Natural killer cell (primary cell): ENCODE measurements at regions not wholly inside any gene's neighbourhood (a gene's known extent, or its start where the extent isn't known, plus 50 kb on each side); places are given as distances from the start of the nearest gene placed in this dataset.

Experiments
- ATAC-seq, 3 donors: fragments of 150-1000 bp in 2 of 3; fragments of 200-7000 bp in 1 of 3; cut with Tn5 transposase; 1 replicate in 1 of 3; 2 replicates in 2 of 3; pipeline ENCODE4 v1.10.0; 2021; ENCODE audit warnings: mild to moderate bottlenecking in 2 of 3, moderate library complexity in 2 of 3
- DNase-seq, 2 donors: peaks; one replicate each; pipeline versions ENCODE4 v3.0.0 to v3.0.0-alpha.2; 2013 to 2021; ENCODE audit warnings: mixed read lengths in 1 of 2
- H3K27ac ChIP-seq: one replicate; pipeline ENCODE4 v1.5.1; 2013; ENCODE audit warnings: mild to moderate bottlenecking, low read length
- H3K27me3 ChIP-seq: one replicate; pipeline ENCODE4 v1.6.1; 2013; ENCODE audit warnings: low read length; ENCODE audit not compliant: control insufficient read depth, insufficient read depth
- H3K36me3 ChIP-seq: one replicate; pipeline ENCODE4 v1.6.1; 2013; ENCODE audit warnings: low read length; ENCODE audit not compliant: control insufficient read depth, insufficient read depth
- H3K4me1 ChIP-seq: one replicate; pipeline ENCODE4 v1.6.1; 2013; ENCODE audit warnings: low read length; ENCODE audit not compliant: control insufficient read depth, insufficient read depth
- H3K4me3 ChIP-seq: one replicate; pipeline ENCODE4 v1.5.1; 2013; ENCODE audit warnings: low read length
- H3K9me3 ChIP-seq: one replicate; pipeline ENCODE4 v1.6.1; 2013; ENCODE audit warnings: low read length; ENCODE audit not compliant: control insufficient read depth, insufficient read depth
- H3K27ac Mint-ChIP-seq, 2 donors: one replicate each; pipeline ENCODE4 v1.8.0; 2022; ENCODE audit warnings: mild to moderate bottlenecking in 2 of 2, mixed read lengths in 2 of 2, moderate library complexity in 1 of 2
- H3K27me3 Mint-ChIP-seq, 2 donors: one replicate each; pipeline ENCODE4 v1.8.0; 2022; ENCODE audit warnings: low read depth in 2 of 2, mixed read lengths in 2 of 2
- H3K36me3 Mint-ChIP-seq: one replicate; pipeline ENCODE4 v1.8.0; 2022; ENCODE audit warnings: mixed read lengths
- H3K4me1 Mint-ChIP-seq, 2 donors: one replicate each; pipeline ENCODE4 v1.8.0; 2022; ENCODE audit warnings: mixed read lengths in 2 of 2
- H3K4me3 Mint-ChIP-seq: one replicate; pipeline ENCODE4 v1.8.0; 2022; ENCODE audit warnings: mild to moderate bottlenecking, moderate library complexity, mixed read lengths
- H3K9me3 Mint-ChIP-seq, 2 donors: one replicate each; pipeline ENCODE4 v1.8.0; 2022; ENCODE audit warnings: mixed read lengths in 2 of 2
- WGBS: methylation state at CpG from one replicate; pipeline ENCODE4 v1.1.7; 2013; ENCODE audit warnings: missing lambda C conversion rate; ENCODE audit not compliant: insufficient coverage; 5-methylcytosine and 5-hydroxymethylcytosine counted together
- intact Hi-C: fragments of 100-400 bp; cut with micrococcal nuclease; formaldehyde crosslinking; loops from one replicate; pipeline ENCODE4 v1.14.2; 2022
- TF ChIP-seq, protein P1 (sequence below): fragments of 200-600 bp; IDR thresholded peaks from one replicate; pipeline ENCODE4 v1.8.0; 2022; ENCODE audit warnings: antibody characterized with exemption

DNA sequence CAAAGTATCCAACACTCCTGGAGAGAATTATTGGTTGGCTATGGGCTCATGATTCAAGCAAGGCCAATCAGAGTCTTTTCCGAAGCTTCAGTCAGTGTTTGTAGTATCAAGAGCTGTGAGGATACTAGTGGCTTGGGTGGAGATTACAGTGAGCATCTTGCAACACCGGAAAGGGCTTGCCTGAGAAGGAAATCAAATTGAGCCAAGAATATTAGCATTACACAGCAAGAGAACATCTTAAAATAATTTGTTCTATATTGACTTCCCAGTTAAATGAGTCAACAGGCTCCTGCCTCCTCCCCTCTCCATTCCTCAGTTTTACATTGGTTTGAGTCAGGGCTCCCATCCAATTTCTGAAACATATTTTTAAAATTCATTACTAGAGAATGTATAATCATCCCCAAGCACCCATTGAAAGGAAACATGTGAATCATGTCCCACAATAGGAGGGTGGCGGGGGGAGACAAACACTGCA is 127.4 kb downstream of the ELAPOR2 start:
- Mint-ChIP-seq H3K4me1 (no peaks in the 10 kb centered on the region), H3K27ac (no peak overlapping the region), H3K4me3 (no peak overlapping the region), H3K27me3 (peaks cover 7 to 15% of the 10 kb centered on the region in 2 donors), H3K36me3 (no peaks in the 10 kb centered on the region), H3K9me3 (no peaks in the 10 kb centered on the region)
- no peak for ATAC-seq
- H3K9me3 ChIP-seq, result no peaks in the 10 kb centered on the region
- no peak overlapping the region for H3K27ac ChIP-seq
- intact Hi-C loops, result no loop called here
- no peak for DNase-seq
- TF ChIP-seq, protein P1, sequence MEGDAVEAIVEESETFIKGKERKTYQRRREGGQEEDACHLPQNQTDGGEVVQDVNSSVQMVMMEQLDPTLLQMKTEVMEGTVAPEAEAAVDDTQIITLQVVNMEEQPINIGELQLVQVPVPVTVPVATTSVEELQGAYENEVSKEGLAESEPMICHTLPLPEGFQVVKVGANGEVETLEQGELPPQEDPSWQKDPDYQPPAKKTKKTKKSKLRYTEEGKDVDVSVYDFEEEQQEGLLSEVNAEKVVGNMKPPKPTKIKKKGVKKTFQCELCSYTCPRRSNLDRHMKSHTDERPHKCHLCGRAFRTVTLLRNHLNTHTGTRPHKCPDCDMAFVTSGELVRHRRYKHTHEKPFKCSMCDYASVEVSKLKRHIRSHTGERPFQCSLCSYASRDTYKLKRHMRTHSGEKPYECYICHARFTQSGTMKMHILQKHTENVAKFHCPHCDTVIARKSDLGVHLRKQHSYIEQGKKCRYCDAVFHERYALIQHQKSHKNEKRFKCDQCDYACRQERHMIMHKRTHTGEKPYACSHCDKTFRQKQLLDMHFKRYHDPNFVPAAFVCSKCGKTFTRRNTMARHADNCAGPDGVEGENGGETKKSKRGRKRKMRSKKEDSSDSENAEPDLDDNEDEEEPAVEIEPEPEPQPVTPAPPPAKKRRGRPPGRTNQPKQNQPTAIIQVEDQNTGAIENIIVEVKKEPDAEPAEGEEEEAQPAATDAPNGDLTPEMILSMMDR, result no peak
- no peaks in the 10 kb centered on the region for H3K27me3 ChIP-seq
- 95% methylated on average over 3 of the region's 3 CpGs for WGBS
- no peaks in the 10 kb centered on the region for H3K4me1 ChIP-seq
- H3K4me3 ChIP-seq, result no peak overlapping the region
- no peaks in the 10 kb centered on the region for H3K36me3 ChIP-seq

DNA sequence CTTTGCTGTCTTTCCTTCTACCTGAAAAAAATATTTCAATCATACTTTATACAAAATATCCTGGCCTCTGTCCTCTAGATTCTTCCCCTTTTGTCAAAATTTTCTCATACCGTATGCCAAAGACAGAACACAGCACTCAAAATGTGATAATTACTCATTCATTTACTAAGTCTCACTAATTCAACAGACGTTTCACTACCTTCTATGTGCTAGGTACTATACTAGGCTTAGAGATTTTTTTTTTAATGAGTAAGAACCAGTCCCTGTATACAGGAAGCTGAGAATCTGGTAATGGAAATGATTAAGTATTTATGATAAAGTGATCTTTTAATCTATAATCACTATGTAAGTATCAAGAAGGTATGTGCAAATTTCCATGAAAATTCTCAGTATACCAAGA is 128.0 kb downstream of the ELAPOR2 start:
- H3K27me3 Mint-ChIP-seq, result peaks cover 7 to 20% of the 10 kb centered on the region in 2 donors
- Histone ChIP-seq H3K27ac (no peak overlapping the region), H3K4me3 (no peak overlapping the region)

DNA sequence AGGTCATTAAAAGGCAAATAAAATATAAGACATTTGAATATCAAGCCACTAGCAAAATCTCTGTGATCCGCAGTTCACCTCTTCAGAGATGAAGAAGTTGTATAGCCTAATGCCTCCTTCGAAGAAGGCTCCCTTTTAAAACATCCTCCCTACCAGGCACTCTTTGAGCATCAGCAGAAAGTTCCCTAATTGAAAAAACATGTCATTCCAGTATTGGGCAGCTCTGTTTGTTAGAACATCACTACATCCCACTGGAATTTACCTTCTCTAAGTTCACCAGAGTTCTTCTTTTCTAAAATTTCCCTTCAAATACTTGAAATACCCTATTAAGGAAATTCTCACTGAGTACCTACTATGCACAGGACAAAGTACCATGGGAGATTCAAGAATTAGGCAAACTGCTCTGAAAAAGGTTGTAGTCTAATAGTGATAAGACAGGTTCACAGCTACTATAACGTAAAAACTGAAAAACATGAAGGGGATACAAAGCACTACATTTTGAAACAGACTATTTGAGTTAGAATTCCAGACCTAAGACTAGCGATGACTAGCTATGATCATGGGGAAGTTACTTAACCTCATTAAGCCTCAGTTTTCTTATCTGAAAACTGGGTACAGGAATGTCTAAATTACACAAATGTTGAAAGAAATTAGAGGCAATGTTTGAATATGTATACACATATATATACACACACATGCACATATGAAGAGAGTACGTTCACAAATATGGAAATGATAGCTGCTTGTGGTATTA is 128.7 kb downstream of the ELAPOR2 start:
- Mint-ChIP-seq H3K4me1 (no peaks in the 10 kb centered on the region), H3K4me3 (no peak overlapping the region), H3K9me3 (no peaks in the 10 kb centered on the region), H3K27ac (no peak overlapping the region), H3K27me3 (peaks cover 7 to 20% of the 10 kb centered on the region in 2 donors), H3K36me3 (no peaks in the 10 kb centered on the region)
- 87% methylated on average over 4 of the region's 5 CpGs for WGBS
- Histone ChIP-seq H3K27me3 (no peaks in the 10 kb centered on the region), H3K4me3 (no peak overlapping the region), H3K4me1 (no peaks in the 10 kb centered on the region), H3K36me3 (no peaks in the 10 kb centered on the region), H3K9me3 (no peaks in the 10 kb centered on the region), H3K27ac (no peak overlapping the region)
- ATAC-seq (no peak), DNase-seq (no peak)
- TF ChIP-seq, protein P1, result no peak
- intact Hi-C loops, result no loop called here

More for the DNA sequence above, 128.0 kb downstream of the ELAPOR2 start:
- Mint-ChIP-seq H3K4me3 (no peak overlapping the region), H3K4me1 (no peaks in the 10 kb centered on the region), H3K27ac (no peak overlapping the region), H3K9me3 (no peaks in the 10 kb centered on the region), H3K36me3 (no peaks in the 10 kb centered on the region)
- WGBS, result 64% methylated on average over 1 of the region's 2 CpGs
- no peak for ATAC-seq
- TF ChIP-seq, protein P1, result no peak
- no peaks in the 10 kb centered on the region for H3K4me1 ChIP-seq
- intact Hi-C loops, result no loop called here
- no peaks in the 10 kb centered on the region for H3K36me3 ChIP-seq
- H3K9me3 ChIP-seq, result no peaks in the 10 kb centered on the region
- no peaks in the 10 kb centered on the region for H3K27me3 ChIP-seq
- DNase-seq, result no peak
